Embryonic facial prominence (tissue), 1 donor: ENCODE measurements at regions not wholly inside any gene's neighbourhood (a gene's known extent, or its start where the extent isn't known, plus 50 kb on each side); places are given as distances from the start of the nearest gene placed in this dataset.
"Not testable (repeated sequence)": the region's sequence is repeated elsewhere in the genome, so short reads cannot be mapped to it uniquely, and the experiment has no call there.

Experiments
- DNase-seq: peaks from one replicate; pipeline ENCODE4 v3.0.0-alpha.2; 2016; ENCODE audit errors: extremely low spot score

DNA sequence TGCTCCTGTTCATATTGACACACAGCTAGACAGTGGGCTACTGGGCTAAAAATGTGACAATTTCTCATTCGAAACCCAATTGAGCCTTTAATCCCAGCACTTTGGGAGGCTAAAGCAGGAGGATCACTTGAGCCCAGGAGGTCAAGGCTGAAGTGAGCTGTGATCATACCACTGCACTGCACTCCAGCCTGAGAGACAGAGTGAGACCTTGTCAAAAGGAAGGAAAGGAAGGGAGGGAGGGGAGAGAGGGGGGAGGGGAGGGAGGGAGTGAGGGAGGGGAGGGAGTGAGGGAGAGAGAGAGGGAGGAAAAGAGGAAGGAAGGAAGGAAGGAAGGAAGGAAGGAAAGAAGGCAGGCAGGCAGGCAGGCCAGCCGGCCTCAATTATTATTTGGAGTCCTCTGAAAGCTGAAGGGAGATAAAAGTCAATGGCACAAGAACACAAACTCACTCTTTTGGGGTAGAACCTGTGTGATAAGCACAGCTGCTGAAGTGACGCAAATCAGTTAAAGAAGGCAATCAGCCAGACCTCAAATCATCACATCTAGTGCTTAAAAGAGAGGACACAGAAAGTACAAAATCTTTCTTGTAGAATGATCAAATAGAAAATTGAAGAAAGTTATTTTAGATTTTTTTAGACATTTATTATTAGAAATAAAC, 98.1 kb downstream of the CCDC71L start:
- DNase-seq = no peak

DNA sequence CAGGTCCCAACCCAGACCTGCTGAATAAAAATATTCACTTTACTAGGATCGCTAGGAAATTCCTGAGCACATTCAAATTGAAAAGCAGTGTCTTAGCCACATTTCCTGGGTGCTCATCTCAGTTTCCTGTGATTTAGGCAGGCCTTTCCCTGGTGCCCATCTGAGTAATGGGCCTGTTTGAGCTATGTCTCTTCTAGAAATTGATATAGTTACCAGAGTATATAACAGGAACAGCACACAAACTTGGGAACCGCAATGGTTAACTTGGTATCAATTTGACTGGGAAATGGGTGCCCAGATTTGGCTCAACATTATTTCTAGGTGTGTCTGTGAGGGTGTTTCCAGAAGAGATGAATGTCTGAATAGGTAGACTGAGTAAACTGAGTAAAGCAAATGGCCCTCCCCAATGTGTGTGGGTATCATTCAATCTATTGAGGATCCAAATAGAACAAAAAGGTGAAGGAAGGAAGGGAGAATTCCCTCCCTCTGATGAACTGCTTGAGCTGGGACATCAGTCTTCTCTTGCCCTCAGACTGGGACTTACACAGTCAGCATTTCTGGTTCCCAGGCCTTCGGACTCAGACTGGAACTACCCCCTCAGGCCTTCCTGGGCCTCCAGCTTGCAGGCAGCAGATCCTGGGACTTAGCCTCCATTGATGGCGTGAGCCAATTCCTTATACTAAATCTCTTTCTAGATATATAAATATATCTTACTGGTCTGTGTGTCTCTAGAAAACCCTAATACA, 99.1 kb downstream of the CCDC71L start:
- no peak for DNase-seq

DNA sequence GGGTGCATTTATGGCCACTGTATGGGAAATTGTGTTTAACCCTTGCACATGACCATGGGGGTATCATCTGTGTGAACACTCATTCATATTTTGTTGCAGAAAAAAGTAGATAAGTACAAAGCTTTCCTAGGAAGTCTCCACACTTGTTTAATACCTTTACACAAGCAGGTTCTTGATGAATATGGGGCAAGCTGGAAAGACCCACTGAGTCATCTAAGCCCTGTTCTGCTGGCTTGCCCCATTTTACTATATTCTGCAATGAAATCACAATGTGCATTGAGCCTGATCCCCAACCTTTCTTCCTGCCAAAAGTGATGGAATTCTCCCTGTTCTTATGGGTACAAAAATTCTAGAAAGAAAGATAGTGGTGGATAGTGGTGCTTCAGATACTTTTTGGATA, 99.8 kb downstream of the CCDC71L start:
- DNase-seq = no peak

DNA sequence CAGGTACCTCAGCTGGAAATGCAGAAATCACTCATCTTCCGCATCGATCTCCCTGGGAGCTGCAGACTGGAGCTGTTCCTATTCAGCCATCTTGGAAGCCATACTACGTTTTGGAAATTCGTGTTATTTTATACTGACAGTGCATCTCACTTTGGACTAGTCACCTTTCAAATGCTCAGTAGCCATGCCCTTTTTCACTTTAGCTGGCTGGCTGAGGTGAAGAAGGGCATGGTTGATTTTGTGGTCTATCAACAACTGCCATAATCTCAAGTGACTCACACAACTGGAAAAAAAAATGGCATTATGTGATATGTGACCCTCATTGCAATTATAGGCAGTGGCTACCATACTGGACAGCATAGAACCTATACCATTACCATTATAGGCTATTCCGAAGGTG, 100.5 kb downstream of the CCDC71L start:
- DNase-seq = no peak

DNA sequence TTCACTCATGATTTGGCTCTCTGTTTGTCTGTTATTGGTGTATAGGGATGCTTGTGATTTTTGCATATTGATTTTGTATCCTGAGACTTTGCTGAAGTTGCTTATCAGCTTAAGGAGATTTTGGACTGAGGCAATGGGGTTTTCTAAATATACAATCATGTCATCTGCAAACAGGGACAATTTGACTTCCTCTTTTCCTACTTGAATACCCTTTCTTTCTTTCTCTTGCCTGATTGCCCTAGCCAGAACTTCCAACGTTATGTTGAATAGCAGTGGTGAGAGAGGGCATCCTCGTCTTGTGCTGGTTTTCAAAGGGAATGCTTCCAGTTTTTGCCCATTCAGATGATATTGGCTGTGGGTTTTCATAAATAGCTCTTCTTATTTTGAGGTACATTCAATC, 104.7 kb downstream of the CCDC71L start:
- not testable (repeated sequence) for DNase-seq

DNA sequence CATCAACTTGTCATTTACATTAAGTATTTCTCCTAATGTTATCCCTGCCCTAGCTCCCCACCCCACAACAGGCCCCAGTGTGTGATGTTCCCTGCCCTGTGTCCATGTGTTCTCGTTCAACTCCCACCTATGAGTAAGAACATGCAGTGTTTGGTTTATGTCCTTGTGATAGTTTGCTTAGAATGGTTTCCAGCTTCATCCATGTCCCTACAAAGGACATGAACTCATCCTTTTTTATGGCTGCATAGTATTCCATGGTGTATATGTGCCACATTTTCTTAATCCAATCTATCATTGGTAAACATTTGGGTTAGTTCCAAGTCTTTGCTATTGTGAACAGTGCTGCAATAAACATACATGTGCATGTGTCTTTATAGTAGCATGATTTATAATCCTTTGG, 106.3 kb downstream of the CCDC71L start:
- DNase-seq = not testable (repeated sequence)

DNA sequence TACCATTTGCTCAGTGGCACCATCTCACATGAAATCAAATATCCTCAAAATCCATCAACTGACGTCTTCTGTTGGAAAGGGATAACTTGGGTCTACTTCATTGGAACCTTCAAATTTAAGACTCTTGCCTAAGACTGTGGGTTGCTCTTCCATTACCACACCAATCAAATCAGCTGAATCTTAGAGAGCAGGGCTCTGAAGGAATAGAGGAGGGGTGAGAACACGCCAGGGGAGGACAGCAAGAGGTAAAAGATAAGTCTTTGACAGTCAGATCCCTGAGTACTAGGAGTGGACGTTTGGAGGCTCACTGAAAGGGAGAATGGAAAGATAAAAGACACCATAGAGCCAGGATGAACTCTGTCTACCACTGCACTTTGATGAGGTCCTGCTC, 107.5 kb downstream of the CCDC71L start:
- no peak for DNase-seq

DNA sequence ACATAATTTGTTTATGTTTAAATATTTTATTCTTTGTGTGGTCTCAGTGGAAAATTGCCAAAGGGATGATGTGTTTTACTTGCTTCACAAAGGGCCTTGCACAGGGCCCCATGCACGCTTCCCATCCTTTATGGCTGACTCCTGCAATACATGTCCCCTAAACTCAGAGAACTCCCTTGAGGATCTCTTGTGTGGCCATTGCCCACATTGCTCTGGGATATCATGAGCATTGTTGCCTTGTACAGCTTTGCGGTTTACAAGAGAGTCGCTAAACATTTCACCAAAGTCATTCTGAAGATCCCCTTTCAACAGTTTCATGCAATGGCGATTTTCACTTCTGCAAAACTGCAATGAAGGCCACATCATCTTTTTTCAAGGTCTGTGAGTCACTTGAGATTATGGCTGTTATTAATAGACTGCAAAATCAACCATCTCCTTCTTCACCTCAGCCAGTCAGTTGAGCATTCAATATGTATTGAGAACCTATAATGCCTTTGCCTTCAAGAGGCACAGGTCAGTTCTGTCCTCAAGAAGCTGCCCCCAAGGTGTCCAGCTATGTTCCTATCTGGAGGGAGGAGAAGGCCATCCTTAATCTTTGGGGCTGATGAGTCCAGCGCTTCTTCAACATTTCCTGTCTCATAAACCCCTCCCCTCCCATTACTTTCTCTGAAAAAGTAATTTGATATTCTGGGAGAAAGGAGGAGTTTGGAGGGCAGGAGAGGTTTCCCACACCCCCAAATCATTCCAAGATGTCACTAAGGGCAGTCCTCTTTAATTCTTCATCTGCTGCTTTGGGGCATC, 108.1 kb downstream of the CCDC71L start:
- DNase-seq = no peak

DNA sequence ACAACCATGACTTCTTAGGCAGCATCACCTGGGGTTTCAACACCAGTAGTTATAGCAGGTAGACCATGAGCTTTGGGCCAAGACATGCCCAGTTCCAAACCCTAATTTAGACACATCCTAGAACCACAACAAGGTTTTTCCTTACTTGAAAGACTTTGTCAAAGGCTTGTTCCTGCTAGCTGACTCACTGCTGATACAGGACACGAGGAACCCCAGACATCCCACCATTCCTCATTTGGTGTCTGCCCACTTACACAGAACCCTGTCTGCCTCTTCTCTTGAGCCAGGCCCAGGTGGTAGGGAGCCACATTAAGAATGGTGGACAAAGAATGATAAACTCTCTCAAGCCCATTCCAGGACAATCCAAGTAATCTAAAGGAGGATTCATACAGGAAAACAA, 109.0 kb downstream of the CCDC71L start:
- no peak for DNase-seq

DNA sequence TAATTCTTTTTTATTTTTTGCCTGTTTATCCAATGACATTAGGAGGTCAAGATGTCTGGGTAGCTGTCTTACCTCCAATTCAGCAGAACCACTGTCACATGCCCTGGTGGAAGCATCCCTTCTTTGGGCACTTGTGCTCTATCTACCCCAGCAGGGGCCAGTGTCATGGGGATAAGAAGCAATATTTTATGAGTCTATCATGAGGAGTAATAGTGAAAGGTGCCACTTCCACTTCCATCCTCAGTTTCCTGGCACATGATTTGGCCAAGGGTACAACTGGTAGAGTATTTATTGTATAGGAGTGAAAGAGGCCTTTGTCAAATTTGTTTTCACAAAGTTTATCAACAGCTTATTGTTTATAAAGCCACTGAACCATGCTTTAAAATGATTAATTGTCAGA, 112.5 kb downstream of the CCDC71L start:
- no peak for DNase-seq

DNA sequence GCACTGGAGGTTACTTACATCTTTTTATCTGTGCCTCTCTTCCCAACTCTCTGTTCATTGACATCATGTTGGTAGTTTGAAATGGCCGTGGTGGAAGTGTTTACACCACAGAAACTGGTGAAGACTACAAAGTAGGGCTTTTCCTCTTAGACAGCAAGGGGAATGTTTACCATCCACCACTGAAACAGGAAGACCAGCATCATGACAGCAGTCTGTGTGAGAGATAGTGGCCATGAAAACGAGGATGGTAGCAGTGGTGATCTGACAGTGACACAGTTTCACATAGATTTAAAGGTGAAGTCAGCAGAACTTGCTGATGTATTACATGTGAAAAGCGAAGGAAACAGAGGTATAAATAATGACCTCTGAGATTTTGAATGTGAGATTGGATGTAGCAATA, 115.7 kb downstream of the CCDC71L start:
- DNase-seq = no peak

DNA sequence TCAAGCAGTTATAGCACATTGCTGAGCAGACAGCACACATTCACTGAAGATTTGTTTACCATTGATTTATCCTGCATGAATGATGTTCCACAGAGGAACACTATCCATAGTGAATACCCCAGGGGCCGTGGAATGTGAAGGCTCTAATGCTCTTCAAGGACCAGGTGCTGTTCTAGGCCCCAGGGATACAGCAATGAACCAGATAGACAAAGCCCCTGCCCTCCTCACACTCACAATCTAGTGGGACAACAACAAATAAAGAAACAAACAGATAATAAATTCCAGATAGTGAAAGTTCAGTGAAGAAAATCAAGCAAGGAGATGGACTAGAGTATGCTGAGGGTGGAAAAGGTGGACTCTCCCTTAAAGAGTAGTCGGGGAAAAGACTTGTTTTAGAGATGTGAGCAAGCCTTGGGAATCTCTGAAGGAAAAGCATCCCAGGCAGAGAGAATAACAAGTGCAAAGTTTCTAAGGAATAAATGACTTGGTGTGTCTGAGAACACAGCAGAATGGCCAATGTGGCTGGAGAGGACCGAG, 117.7 kb downstream of the CCDC71L start:
- DNase-seq = no peak

DNA sequence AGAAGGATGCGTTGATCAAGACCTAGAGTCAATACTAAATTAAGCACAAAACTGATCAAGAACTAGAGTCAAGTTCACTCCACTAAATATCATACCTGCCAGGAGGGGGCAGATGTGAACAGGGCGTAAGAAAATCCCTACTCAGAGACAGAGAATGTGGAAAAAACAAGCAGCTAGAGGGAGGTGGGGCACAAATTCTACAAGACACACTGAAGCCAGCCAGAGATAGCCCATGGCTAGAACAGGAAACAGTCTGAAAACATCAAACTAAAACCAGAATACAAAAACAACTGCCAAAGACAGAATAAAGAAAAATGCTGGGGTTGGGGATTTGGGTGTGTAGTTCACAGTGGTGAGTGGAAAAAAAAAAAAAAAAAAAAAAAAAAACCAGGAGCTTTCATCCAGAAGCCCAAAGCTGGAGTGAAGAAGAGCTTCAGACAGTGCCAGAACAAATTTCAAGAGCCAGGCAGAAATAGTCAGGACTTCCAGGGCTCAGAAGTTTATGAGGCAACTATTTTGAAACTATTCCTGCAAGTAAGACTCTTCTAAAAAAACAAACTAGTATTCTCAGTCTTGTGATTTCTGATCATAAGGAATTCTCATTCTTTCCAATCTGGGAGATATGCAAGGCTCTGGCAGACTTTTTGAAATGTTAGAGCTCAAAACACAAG, 118.3 kb downstream of the CCDC71L start:
- DNase-seq = peak; percentile 14

DNA sequence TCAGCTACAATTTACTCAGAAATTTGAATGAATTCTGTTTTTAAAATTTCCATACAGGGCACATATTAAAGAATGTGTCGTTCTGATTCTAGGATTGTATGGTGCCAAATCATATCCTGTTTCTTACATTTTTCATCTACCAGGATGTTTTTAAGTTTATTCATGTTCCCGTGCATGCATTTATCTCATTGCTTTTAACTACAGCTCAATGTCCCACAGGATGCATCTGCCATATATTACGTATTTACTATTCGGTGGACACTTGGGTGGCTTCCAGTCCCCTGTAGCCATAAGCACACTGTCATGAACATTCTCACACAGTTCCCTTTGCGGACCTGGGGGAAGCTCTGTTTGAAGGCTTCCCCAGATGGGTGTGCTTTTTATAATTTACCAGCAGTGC, 122.3 kb downstream of the CCDC71L start:
- DNase-seq = no peak

DNA sequence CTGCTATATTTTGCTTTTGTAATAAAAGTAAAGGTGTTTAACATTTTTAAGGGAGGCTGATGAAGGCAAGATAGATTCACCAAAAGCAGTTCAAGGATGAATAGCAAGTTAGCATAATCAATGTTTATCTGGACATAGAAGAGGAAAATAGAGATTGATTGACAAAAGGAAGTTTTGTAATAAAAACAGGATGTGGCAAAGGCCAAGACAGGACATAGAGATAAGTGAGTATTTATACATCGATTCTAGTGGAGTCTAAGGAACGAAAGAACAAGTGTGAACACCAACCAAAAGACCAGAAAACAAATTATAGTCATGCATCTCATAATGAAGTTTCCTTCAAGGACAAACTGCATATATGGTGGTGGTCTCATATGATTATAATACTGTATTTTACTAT, 123.8 kb downstream of the CCDC71L start:
- no peak for DNase-seq

DNA sequence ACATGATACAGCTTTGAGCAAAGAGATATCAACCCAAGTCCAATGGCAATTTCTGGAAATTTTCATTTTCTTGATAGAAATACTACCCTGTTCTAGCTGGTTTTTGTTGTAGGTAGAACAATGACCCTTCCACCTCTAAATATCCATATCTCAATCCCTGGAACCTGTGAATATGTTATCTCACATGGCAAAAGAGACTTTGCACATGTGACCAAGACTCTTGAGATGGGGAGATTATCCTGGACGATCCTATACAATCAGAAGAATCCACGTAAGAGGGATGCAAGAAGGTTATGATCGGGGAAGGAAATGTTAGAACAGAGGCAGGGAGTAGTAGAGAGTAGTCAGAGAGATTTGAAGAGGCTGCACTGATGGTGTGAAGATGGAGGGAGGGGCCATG, 124.9 kb downstream of the CCDC71L start:
- no peak for DNase-seq

DNA sequence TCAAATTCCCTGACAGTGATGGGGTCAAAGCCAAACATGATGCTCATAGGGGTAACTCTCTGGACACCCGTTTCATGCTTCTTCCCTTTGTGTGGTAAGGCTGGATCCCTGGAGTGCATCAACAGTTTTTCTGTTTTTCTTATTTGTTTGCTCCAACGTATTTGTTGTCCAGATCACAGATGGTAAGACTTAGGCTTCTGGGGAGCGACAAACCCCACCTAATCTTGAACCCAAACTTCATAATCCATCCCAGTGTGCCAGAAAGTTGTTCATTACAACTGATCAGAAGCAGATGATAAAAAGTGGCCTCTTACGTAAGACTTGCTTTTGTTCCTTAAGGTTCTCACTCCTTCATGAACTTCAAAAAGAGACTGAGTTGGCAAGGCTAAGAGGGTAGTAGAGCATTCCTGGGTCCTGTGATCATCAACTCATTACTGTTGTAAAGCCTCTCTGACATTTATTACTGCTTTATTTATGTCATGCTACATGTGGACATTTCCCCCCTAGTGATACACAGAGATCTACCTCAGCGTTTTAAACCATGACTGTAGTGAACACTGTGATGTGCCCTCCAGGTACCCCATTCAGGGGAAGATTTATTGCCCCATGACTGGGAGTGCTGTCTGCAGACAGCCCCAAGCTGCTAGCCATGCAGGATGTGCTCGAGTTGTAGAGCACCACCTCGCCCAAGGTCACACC, 125.6 kb downstream of the CCDC71L start:
- no peak for DNase-seq

DNA sequence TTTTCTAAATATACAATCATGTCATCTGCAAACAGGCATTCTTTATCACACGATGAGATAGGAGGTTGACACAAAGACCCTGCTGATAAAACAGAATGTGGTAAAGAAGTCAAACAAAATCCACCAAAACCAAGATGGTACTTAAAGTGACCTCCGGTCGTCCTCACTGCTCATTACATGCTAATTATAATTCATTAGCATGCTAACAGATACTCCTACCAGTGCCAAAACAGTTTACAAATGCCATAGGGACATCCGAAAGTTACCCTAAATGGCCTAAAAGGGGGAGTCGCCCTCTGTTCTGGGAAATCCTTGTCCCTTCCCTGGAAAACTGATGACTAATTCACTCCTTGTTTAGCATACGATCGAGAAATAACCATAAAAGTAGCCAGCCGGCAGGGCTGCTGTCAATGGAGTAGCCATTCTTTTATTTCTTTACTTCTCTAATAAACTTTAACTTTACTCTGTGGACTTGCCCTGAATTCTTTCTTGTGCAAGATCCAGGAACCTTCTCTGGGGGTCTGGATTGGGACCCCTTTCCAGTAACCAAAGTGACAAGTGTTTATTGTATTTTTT, 126.6 kb downstream of the CCDC71L start:
- DNase-seq = no peak

DNA sequence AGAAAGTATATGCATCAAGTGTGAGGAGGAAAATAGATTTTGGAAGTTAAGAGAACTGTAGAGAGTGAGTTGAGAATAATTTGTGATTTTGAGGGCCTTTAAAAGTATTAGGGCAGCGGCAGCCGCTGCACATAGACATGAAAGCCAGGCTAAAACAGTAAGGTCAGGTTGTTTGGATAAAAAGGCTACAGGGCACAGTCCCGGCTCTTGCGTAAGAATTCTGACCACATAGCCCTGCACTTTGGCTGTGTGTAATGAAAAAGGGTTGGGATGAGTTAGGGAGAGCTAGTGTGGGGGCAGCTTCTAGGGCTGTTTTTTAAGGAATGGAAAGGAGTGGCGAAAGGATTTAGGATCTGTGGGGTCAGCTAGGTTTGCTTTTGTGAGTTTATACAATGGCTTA, 130.8 kb downstream of the CCDC71L start:
- not testable (repeated sequence) for DNase-seq

DNA sequence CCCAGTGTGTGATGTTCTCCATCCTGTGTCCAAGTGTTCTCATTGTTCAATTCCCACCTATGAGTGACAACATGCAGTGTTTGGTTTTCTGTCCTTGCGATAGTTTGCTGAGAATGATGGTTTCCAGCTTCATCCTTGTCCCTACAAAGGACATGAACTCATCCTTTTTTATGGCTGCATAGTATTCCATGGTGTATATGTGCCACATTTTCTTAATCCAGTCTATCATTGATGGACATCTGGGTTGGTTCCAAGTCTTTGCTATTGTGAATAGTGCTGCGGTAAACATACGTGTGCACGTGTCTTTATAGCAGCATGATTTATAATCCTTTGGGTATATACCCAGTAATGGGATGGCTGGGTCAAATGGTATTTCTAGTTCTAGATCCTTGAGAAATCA, 134.3 kb downstream of the CCDC71L start:
- DNase-seq = not testable (repeated sequence)

DNA sequence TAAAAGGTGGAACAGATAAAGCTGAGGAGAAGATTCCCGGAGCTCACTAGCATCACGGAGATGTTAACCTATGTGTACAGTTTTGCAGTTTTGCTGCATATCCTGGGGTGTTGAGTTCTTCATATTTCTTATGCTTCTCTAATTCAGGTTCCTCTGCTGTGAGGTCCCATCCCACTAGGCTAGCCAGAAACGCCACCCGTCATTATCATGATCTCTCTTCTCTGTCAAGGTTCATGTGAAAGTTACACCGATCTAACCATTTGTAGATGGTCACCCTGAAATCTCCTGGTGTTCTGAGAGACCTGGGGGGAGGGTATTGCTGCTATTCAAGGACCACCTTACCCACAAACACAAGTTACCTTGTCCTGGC, 136.3 kb downstream of the CCDC71L start:
- no peak for DNase-seq
